Fibroblast of mammary gland (primary cell): ENCODE measurements at regions not wholly inside any gene's neighbourhood (a gene's known extent, or its start where the extent isn't known, plus 50 kb on each side); places are given as distances from the start of the nearest gene placed in this dataset.
"Not testable (repeated sequence)": the region's sequence is repeated elsewhere in the genome, so short reads cannot be mapped to it uniquely, and the experiment has no call there.

Source experiments
- DNase-seq: peaks from one replicate; pipeline ENCODE4 v3.0.0-alpha.2; 2010; ENCODE audit warnings: low read depth
- H3K4me3 ChIP-seq: 2 replicates; pipeline ENCODE4 v1.5.1; 2011; ENCODE audit warnings: low read depth, mild to moderate bottlenecking, low read length, moderate library complexity; ENCODE audit not compliant: control insufficient read depth
- TF ChIP-seq, protein P1 (sequence below): conservative IDR thresholded peaks from 2 replicates; pipeline ENCODE4 v1.5.1; 2011; ENCODE audit warnings: low read depth, low read length, inconsistent platforms; ENCODE audit not compliant: control insufficient read depth, insufficient read depth

DNA sequence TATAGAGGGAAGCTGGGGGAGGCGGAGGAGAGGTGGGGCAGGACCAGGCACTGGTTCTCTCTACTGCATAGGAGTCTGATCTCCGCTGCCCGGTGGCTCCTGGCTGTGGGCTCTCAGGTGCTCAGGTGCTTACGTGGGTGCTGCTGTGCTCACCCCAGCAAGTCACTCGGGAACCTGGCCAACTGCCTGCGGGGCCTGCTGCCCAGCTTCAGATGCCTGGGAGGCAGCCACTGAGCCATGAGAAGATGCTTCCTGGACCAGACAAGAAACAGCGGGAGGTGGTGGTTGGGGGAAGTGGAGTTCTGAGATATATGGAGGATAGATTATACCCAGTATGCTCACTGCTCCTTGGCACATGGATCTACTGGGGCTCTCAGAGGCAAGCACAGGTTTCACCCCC lies 1303.4 kb downstream of the TBC1D22A start:
- no peak overlapping the region for H3K4me3 ChIP-seq
- TF ChIP-seq, protein P1, sequence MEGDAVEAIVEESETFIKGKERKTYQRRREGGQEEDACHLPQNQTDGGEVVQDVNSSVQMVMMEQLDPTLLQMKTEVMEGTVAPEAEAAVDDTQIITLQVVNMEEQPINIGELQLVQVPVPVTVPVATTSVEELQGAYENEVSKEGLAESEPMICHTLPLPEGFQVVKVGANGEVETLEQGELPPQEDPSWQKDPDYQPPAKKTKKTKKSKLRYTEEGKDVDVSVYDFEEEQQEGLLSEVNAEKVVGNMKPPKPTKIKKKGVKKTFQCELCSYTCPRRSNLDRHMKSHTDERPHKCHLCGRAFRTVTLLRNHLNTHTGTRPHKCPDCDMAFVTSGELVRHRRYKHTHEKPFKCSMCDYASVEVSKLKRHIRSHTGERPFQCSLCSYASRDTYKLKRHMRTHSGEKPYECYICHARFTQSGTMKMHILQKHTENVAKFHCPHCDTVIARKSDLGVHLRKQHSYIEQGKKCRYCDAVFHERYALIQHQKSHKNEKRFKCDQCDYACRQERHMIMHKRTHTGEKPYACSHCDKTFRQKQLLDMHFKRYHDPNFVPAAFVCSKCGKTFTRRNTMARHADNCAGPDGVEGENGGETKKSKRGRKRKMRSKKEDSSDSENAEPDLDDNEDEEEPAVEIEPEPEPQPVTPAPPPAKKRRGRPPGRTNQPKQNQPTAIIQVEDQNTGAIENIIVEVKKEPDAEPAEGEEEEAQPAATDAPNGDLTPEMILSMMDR = no peak
- no peak for DNase-seq

DNA sequence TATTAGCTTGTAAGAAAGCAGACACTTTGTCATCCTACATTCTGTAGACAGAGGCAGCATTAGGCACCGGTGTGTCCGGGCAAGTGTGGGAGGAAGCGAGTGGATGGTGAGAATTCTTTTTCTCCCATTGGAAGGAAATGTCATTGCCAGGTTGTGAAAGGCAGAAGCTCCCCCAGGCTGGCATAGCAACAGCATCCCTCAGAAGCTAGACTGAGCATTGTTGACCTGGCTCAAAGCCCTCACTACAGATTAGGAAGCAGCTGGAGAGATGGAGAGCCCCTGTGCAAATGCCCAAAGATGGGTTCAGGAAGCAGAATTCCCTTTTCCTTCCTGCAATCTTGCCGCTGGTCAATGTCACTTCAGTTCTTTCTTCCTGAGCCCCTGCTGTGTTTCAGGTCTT lies 1299.3 kb downstream of the TBC1D22A start:
- DNase-seq = no peak
- TF ChIP-seq, protein P1 = no peak
- no peak overlapping the region for H3K4me3 ChIP-seq

DNA sequence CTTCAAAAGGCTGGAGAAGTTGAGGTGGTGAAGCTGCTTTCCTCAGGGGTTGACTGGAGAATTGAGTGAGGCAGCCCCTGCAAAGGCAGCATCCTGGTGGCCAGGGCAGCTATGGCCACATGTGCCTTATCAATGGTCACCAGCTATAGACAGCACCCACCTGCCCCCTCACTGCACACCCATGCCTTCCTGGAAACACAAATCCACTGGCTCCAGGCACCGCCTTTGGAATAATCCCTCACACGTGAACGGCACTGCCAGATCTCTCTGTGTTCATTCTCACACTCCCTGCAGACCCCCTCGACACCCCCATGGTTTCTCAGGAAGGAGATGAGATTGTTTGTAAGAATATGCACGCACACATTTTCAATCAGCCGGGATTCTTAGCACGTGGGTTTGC lies 1297.8 kb downstream of the TBC1D22A start:
- DNase-seq = no peak
- TF ChIP-seq, protein P1 = no peak
- H3K4me3 ChIP-seq = no peak overlapping the region

- H3K4me3 ChIP-seq, DNase-seq: not testable (repeated sequence)
These were observed 1297.1 kb downstream of the TBC1D22A start for GRCh38 chr22:48059521-48059920.

DNA sequence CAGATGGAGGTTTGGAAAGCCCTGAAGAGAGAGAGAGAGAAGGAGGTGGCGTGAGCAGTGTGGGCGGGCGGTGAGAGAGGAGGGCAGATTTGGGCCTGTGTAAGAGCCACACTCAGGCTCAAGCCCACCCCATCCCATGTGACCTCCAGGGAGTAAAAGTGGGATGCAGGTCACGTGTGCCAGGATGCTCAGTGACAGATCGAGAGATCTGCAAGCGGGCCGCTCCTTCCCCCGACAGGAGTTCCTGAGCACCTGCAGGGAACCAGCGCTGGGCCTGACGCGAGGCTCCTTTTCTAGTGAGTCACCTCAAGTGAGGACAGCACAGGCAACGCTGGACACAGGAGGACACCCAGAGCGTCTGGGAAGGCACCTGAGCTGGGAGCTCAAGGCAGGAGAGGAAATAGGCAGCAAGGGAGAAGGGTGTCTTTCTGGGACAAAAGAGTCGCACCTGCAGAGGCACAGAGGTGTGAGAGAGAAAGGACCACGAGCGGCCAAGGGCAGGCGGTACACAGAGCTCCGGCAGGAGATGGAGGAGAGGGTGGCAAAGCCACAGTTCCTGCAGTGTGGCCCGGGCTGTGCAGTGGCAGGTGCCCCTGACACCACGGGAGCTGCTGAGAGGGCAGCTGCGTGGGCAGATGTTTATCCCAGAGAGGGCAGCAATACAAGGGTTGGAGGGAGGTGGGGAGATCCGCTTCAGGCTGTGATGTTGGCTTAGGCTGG lies 1294.8 kb downstream of the TBC1D22A start:
- no peak overlapping the region for H3K4me3 ChIP-seq
- DNase-seq = no peak
- TF ChIP-seq, protein P1 = no peak

DNA sequence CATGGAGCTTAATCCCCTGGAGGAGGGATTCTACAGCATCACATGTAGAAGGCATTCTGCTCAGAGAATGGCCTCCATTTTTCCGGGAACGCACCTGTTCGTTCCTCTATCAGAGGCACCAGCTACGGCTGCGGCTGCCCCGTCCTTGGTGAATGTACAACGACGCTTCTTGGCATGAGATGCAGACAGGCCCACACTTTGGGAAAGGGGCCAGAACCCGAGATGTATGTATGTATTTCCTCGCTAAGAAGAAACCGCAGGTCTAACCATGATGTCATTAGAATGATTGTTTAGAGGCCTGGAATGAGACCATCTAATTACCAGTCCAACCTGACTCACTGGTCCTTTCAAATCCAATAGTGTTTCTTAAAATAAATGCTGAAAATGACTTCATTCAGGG lies 1293.4 kb downstream of the TBC1D22A start:
- no peak for DNase-seq
- no peak overlapping the region for H3K4me3 ChIP-seq
- TF ChIP-seq, protein P1 = no peak

- no peak for DNase-seq
- TF ChIP-seq, protein P1 = no peak
- no peak overlapping the region for H3K4me3 ChIP-seq
These were observed 1292.7 kb downstream of the TBC1D22A start for GRCh38 chr22:48055185-48055584.
